ENCODE measurements at regions not wholly inside any gene's neighbourhood (a gene's known extent, or its start where the extent isn't known, plus 50 kb on each side); places are given as distances from the start of the nearest gene placed in this dataset.
"Not testable (repeated sequence)": the region's sequence is repeated elsewhere in the genome, so short reads cannot be mapped to it uniquely, and the experiment has no call there.

- no peak for DNase-seq (ENCODE audit: low spot score)
Measured at GRCh38 chr21:35810431-35810970, 249.8 kb downstream of the SETD4 start.

GRCh38 chr21:35801391-35801790, 258.9 kb downstream of the SETD4 start:
- DNase-seq (ENCODE audit: low spot score) = no peak

- not testable (repeated sequence) for DNase-seq (ENCODE audit: low spot score)
Measured at GRCh38 chr21:35800796-35801385, 259.4 kb downstream of the SETD4 start.

GRCh38 chr21:35796844-35797243, 263.5 kb downstream of the SETD4 start:
- DNase-seq (ENCODE audit: low spot score) = no peak

GRCh38 chr21:35794527-35794926, 265.8 kb downstream of the SETD4 start:
- DNase-seq (ENCODE audit: low spot score) = not testable (repeated sequence)

GRCh38 chr21:35792569-35793305, 267.6 kb downstream of the SETD4 start:
- DNase-seq (ENCODE audit: low spot score) = no peak

- DNase-seq (ENCODE audit: low spot score) = no peak
Measured at GRCh38 chr21:35791541-35792325, 268.6 kb downstream of the SETD4 start.

- DNase-seq (ENCODE audit: low spot score) = no peak
Measured at GRCh38 chr21:35783721-35784120, 276.6 kb downstream of the SETD4 start.

GRCh38 chr21:35782667-35783066, 277.7 kb downstream of the SETD4 start:
- no peak for DNase-seq (ENCODE audit: low spot score)

- no peak for DNase-seq (ENCODE audit: low spot score)
Measured at GRCh38 chr21:35780983-35781382, 279.3 kb downstream of the SETD4 start.

- DNase-seq (ENCODE audit: low spot score) = no peak
Measured at GRCh38 chr21:35779690-35780570, 280.4 kb downstream of the SETD4 start.

GRCh38 chr21:35779167-35779566, 281.2 kb downstream of the SETD4 start:
- no peak for DNase-seq (ENCODE audit: low spot score)

- no peak for DNase-seq (ENCODE audit: low spot score)
Measured at GRCh38 chr21:35777081-35777480, 283.2 kb downstream of the SETD4 start.

GRCh38 chr21:35775778-35776544, 284.4 kb downstream of the SETD4 start:
- no peak for DNase-seq (ENCODE audit: low spot score)

GRCh38 chr21:35770101-35770945, 290.0 kb downstream of the SETD4 start:
- DNase-seq (ENCODE audit: low spot score) = no peak

- DNase-seq (ENCODE audit: low spot score) = no peak
Measured at GRCh38 chr21:35768187-35768586, 292.1 kb downstream of the SETD4 start.

GRCh38 chr21:35764586-35764985, 295.7 kb downstream of the SETD4 start:
- DNase-seq (ENCODE audit: low spot score) = no peak

- no peak for DNase-seq (ENCODE audit: low spot score)
Measured at GRCh38 chr21:35764077-35764476, 296.2 kb downstream of the SETD4 start.

GRCh38 chr21:35754583-35754982, 305.7 kb downstream of the SETD4 start:
- DNase-seq (ENCODE audit: low spot score) = no peak

GRCh38 chr21:35753308-35753707, 307.0 kb downstream of the SETD4 start:
- DNase-seq (ENCODE audit: low spot score) = no peak

Data from SK-N-DZ (cell line).